ENCODE measurements at regions not wholly inside any gene's neighbourhood (a gene's known extent, or its start where the extent isn't known, plus 50 kb on each side); places are given as distances from the start of the nearest gene placed in this dataset.

GRCh38 chr11:35046681-35047080, 92.3 kb upstream of the CD44 start:
- Histone ChIP-seq H2AFZ (no peak overlapping the region), H3K4me2 (no peak overlapping the region), H3K4me3 (no peak overlapping the region), H3K9me2 (ENCODE audit: insufficient read depth) (peaks cover 6% of the 10 kb centered on the region; the same call in 1 of the 2 replicates), H4K20me1 (replicated peaks; ENCODE audit: insufficient read depth) (no peaks in the 10 kb centered on the region), H3K36me3 (ENCODE audit: insufficient read depth) (no peaks in the 10 kb centered on the region), H3K4me1 (ENCODE audit: insufficient read depth) (no peaks in the 10 kb centered on the region), H3K27ac (ENCODE audit: low read depth) (no peak overlapping the region), H3F3A (replicated peaks; ENCODE audit: low read depth) (no peaks in the 10 kb centered on the region), H3K79me2 (replicated peaks; ENCODE audit: insufficient read depth) (no peaks in the 10 kb centered on the region), H3K27me3 (ENCODE audit: insufficient read depth) (no peaks in the 10 kb centered on the region)
- Mint-ChIP-seq H3K27ac (no peak overlapping the region), H3K27me3 (ENCODE audit: insufficient read depth, low read depth, poor library complexity) (no peaks in the 10 kb centered on the region), H3K4me1 (no peaks in the 10 kb centered on the region), H3K4me3 (no peak overlapping the region), H3K36me3 (ENCODE audit: low read depth) (no peaks in the 10 kb centered on the region), H3K9me3 (peaks cover 7% of the 10 kb centered on the region; the same call in 1 of the 3 replicates)
- DNase-seq (ENCODE audit: low spot score), result no peak
- no peak for ATAC-seq
- TF ChIP-seq CREB1 (CRISPR knock-in tag; IDR thresholded peaks at IDR 0.05; ENCODE audit: low read depth) (no peak), NANOG (IDR thresholded peaks at IDR 0.05; ENCODE audit: borderline replicate concordance) (no peak), REST (IDR thresholded peaks at IDR 0.05; ENCODE audit: unreplicated experiment) (no peak), CTCF (conservative IDR thresholded peaks at IDR 0.05; ENCODE audit: low read depth in 2 of 2) (no peak), ETS1 (IDR thresholded peaks at IDR 0.05) (no peak), EZH2 (IDR thresholded peaks at IDR 0.05; ENCODE audit: low read depth, unreplicated experiment) (no peak), ZNF114 (CRISPR knock-in tag; IDR thresholded peaks at IDR 0.05) (no peak), STAT1 (IDR thresholded peaks at IDR 0.05; ENCODE audit: unreplicated experiment) (no peak), EZH2phosphoT487 (IDR thresholded peaks at IDR 0.05; ENCODE audit: unreplicated experiment) (no peak), JUNB (IDR thresholded peaks at IDR 0.05; ENCODE audit: unreplicated experiment) (no peak)

- no peak overlapping the region for H3K4me3 Mint-ChIP-seq
- H3K4me1 ChIP-seq (ENCODE audit: insufficient read depth), result no peaks in the 10 kb centered on the region
- H3K27ac Mint-ChIP-seq, result no peak overlapping the region
- H3K9me3 Mint-ChIP-seq, result peaks cover 7% of the 10 kb centered on the region; the same call in 1 of the 3 replicates
- H3K4me2 ChIP-seq, result no peak overlapping the region
- ATAC-seq (no peak), DNase-seq (ENCODE audit: low spot score) (no peak)
- TF ChIP-seq EZH2 (IDR thresholded peaks at IDR 0.05; ENCODE audit: low read depth, unreplicated experiment), result no peak
- no peaks in the 10 kb centered on the region for H3K4me1 Mint-ChIP-seq
- H2AFZ ChIP-seq, result no peak overlapping the region
- no peak overlapping the region for H3K27ac ChIP-seq (ENCODE audit: low read depth)
- peaks cover 6% of the 10 kb centered on the region; the same call in 1 of the 2 replicates for H3K9me2 ChIP-seq (ENCODE audit: insufficient read depth)
- no peaks in the 10 kb centered on the region for H3K36me3 ChIP-seq (ENCODE audit: insufficient read depth)
- H3K79me2 ChIP-seq (replicated peaks; ENCODE audit: insufficient read depth), result no peaks in the 10 kb centered on the region
- no peak overlapping the region for H3K4me3 ChIP-seq
- no peaks in the 10 kb centered on the region for H3K27me3 ChIP-seq (ENCODE audit: insufficient read depth)
- no peaks in the 10 kb centered on the region for H3K36me3 Mint-ChIP-seq (ENCODE audit: low read depth)
- H3K27me3 Mint-ChIP-seq (ENCODE audit: insufficient read depth, low read depth, poor library complexity), result no peaks in the 10 kb centered on the region
- H3F3A ChIP-seq (replicated peaks; ENCODE audit: low read depth), result no peaks in the 10 kb centered on the region
- no peaks in the 10 kb centered on the region for H4K20me1 ChIP-seq (replicated peaks; ENCODE audit: insufficient read depth)
These were observed 91.8 kb upstream of the CD44 start for GRCh38 chr11:35047179-35047578.

All from GM23338 (cell line).